ENCODE measurements at regions not wholly inside any gene's neighbourhood (a gene's known extent, or its start where the extent isn't known, plus 50 kb on each side); places are given as distances from the start of the nearest gene placed in this dataset.

DNA sequence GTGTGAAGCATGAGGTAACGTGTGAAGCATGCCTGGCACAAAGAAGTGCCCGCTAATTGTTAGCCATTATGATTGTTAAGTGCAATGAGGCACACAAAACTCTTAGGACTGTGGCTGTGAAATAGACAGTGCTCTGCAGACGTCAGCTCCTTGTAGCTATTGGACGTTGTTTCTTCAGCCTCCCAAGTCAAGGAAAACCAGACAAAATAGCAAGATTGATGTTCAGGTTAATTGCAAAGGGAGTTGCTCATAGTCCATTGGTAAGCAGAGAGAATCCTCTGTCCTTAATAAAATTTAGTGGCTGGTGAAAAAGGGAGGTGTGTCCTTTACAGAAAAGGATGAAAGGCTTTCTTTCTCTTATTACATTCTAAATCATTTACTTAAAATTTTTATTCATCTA is 54.6 kb upstream of the MBP start:
- Histone ChIP-seq H3K27me3 (ENCODE audit: control insufficient read depth, insufficient read depth, low read length) (no peaks in the 10 kb centered on the region; the same call in 1 of the 2 replicates), H3K4me3 (ENCODE audit: insufficient read depth, low read depth, low read length) (no peak overlapping the region), H3K36me3 (replicated peaks; ENCODE audit: control insufficient read depth, insufficient read depth, low read length) (no peaks in the 10 kb centered on the region)
- DNase-seq: no peak

DNA sequence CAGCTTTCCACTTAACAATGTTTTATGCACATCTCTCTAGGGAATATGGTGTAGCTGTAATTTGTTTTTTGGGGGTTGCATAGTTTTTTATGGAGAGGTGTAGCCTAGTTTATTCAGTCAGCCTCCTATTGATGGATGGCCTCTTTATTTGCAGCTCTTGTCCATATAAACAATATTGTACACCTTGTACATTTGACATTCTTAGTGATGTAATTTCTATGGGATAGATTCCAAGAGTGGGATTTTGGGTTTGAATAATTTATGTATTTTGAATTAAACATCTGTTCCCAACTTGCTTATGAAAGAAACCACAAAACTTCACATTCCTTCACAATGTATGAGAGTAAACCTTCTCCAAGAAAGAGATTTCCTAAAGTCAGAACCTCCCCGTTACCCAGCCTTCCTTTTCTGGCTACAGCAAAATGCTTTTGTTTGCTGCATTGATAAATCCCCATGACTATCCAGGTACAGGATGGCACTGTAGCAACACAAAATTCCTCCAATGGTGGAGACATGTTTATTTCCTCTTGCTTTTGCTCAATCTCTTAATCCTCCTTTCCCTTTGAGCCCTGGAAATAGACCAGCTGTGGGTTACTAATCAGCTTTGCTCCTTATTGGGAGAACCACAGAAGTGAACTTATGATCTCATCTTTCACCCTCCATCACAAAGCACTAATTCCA is 58.4 kb upstream of the GALR1 start:
- DNase-seq: no peak
- no peaks in the 10 kb centered on the region; the same call in 1 of the 2 replicates for H3K27me3 ChIP-seq (ENCODE audit: control insufficient read depth, insufficient read depth, low read length)
- H3K36me3 ChIP-seq (replicated peaks; ENCODE audit: control insufficient read depth, insufficient read depth, low read length): no peaks in the 10 kb centered on the region
- H3K4me3 ChIP-seq (ENCODE audit: insufficient read depth, low read depth, low read length): no peak overlapping the region

DNA sequence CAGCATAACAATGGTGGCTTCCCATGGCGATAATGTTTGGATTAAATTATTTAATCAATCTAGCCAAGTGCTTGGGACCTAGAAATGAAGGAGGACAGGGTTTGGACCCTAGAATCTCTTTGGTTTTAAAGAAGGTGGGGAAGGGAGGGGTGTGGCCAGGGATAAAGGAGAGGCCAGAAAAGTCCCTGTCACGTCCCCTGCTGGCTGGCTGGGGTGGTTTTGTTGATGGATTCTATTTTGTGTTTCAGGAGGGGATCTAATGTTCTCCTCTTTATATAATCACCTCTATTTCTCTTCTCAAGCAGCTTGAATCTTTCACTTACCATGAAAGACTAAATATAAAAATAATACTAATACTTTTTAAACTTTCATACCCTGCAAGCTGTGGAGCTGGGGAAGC is 52.6 kb upstream of the GALR1 start:
- DNase-seq: peak; percentile 73
- H3K36me3 ChIP-seq (replicated peaks; ENCODE audit: control insufficient read depth, insufficient read depth, low read length): no peaks in the 10 kb centered on the region
- no peaks in the 10 kb centered on the region for H3K27me3 ChIP-seq (ENCODE audit: control insufficient read depth, insufficient read depth, low read length)
- H3K4me3 ChIP-seq (ENCODE audit: insufficient read depth, low read depth, low read length): no peak overlapping the region

DNA sequence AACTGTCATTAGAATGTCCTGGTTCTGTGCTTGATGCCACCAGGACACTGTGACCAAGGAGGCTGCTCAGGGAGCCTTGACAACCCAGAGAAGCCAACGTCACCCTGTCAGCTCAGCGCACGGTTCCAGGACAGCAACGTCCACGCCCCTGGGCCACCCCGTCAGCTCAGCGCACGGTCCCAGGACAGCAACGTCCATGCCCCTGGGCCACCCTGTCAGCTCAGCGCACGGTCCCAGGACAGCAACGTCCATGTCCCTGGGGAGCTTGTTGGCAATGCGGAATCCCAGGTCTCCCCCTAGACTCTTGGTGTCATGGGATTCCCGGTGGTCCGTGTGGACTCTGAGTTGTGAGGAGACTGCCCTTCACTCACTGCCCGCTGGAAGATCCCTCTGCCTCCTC is 51.0 kb upstream of the GALR1 start:
- DNase-seq: no peak
- H3K36me3 ChIP-seq (replicated peaks; ENCODE audit: control insufficient read depth, insufficient read depth, low read length): no peaks in the 10 kb centered on the region
- H3K27me3 ChIP-seq (ENCODE audit: control insufficient read depth, insufficient read depth, low read length): no peaks in the 10 kb centered on the region
- no peak overlapping the region for H3K4me3 ChIP-seq (ENCODE audit: insufficient read depth, low read depth, low read length)

DNA sequence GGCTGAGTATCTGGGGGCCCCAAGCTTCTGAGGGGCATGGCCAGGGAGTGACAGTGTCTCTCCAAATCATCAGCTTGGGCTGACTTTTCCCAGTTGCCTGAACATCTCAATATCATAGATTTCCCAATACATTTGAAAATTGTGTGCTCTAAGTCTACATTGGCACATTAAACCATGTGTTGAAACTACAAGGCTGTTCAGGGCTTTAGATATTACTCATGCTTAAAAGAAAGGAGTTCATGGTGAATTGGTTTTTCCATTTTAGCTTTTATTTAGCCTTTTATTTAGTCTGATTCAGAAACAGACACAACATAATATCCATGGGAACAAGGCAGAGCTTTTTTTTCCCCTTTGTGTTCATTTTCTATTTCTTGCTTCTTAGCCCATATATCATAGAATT is 49.9 kb upstream of the GALR1 start:
- H3K36me3 ChIP-seq (replicated peaks; ENCODE audit: control insufficient read depth, insufficient read depth, low read length): no peaks in the 10 kb centered on the region
- no peak overlapping the region for H3K4me3 ChIP-seq (ENCODE audit: insufficient read depth, low read depth, low read length)
- no peak for DNase-seq
- no peaks in the 10 kb centered on the region for H3K27me3 ChIP-seq (ENCODE audit: control insufficient read depth, insufficient read depth, low read length)
